HL-60 (cell line): ENCODE measurements at regions not wholly inside any gene's neighbourhood (a gene's known extent, or its start where the extent isn't known, plus 50 kb on each side); places are given as distances from the start of the nearest gene placed in this dataset.

ENCODE experiments used
- REST ChIP-seq: IDR thresholded peaks from 2 replicates; pipeline ENCODE4 v1.6.1; 2012; ENCODE audit warnings: low read depth; ENCODE audit not compliant: insufficient replicate concordance
- TF ChIP-seq, protein P1 (sequence below): IDR thresholded peaks from one replicate; pipeline ENCODE4 v1.5.1; 2011; ENCODE audit warnings: low read length, control low read depth, inconsistent platforms; ENCODE audit not compliant: insufficient read depth

DNA sequence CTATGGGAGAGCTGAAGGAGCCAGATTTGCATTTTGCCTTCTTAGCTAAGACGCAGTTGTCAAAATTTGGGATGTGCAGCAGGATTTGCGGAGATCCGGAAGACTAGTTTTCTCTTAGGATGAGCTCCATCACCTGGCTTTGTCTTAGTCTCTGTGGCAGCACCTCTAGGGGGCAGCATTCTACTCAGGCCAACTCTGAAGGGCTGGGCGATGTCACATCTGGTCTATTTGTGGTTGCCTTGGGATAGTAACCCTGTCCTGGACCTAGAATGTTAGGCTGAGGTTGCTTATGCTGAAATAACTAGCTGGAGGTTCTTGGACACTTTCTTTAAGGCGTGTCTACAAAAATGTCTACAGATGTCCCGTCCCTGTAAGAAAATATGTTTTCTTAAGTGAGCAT is 116.2 kb downstream of the FAT3 start:
- TF ChIP-seq, protein P1, sequence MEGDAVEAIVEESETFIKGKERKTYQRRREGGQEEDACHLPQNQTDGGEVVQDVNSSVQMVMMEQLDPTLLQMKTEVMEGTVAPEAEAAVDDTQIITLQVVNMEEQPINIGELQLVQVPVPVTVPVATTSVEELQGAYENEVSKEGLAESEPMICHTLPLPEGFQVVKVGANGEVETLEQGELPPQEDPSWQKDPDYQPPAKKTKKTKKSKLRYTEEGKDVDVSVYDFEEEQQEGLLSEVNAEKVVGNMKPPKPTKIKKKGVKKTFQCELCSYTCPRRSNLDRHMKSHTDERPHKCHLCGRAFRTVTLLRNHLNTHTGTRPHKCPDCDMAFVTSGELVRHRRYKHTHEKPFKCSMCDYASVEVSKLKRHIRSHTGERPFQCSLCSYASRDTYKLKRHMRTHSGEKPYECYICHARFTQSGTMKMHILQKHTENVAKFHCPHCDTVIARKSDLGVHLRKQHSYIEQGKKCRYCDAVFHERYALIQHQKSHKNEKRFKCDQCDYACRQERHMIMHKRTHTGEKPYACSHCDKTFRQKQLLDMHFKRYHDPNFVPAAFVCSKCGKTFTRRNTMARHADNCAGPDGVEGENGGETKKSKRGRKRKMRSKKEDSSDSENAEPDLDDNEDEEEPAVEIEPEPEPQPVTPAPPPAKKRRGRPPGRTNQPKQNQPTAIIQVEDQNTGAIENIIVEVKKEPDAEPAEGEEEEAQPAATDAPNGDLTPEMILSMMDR, result no peak
- no peak for TF ChIP-seq REST
